Esophagus muscularis mucosa (tissue), 4 donors: ENCODE measurements at regions not wholly inside any gene's neighbourhood (a gene's known extent, or its start where the extent isn't known, plus 50 kb on each side); places are given as distances from the start of the nearest gene placed in this dataset.

Source experiments
- DNase-seq: peaks from one replicate; pipeline ENCODE4 v3.0.0-alpha.2; 2017; ENCODE audit errors: extremely low spot score
- H3K27ac ChIP-seq, 4 donors: fragments of 200-600 bp; sonication (generic); replicated peaks in 1 of 4; 1 replicate in 3 of 4; 2 replicates in 1 of 4; pipeline ENCODE4 v1.5.1; 2016 to 2019; ENCODE audit warnings: mild to moderate bottlenecking in 1 of 4
- H3K27me3 ChIP-seq, 4 donors: fragments of 200-600 bp; sonication (generic); one replicate each; pipeline versions ENCODE4 v1.5.1 to v1.6.0; 2016 to 2019
- H3K36me3 ChIP-seq, 4 donors: fragments of 200-600 bp; sonication (generic); one replicate each; pipeline ENCODE4 v1.5.1; 2016 to 2019
- H3K4me1 ChIP-seq, 4 donors: fragments of 200-600 bp; sonication (generic); one replicate each; pipeline ENCODE4 v1.5.1; 2016 to 2019
- H3K4me3 ChIP-seq, 4 donors: fragments of 200-600 bp; sonication (generic); 1 replicate in 2 of 4; 2 replicates in 2 of 4; pipeline ENCODE4 v1.5.1; 2016 to 2019; ENCODE audit warnings: mild to moderate bottlenecking in 4 of 4, moderate library complexity in 1 of 4
- H3K9me3 ChIP-seq, 4 donors: fragments of 200-600 bp; sonication (generic); 1 replicate in 3 of 4; 2 replicates in 1 of 4; pipeline ENCODE4 v1.5.1; 2016 to 2019
- EP300 ChIP-seq: sonication (generic); formaldehyde crosslinking; IDR thresholded peaks from one replicate; pipeline ENCODE4 v1.6.1; 2017; ENCODE audit warnings: antibody characterized with exemption
- POLR2A ChIP-seq: fragments of 450-650 bp; IDR thresholded peaks from one replicate; pipeline ENCODE4 v1.6.1; 2017; ENCODE audit warnings: antibody characterized with exemption, moderate library complexity, mild to moderate bottlenecking, low read depth
- POLR2AphosphoS5 ChIP-seq, 2 donors: sonication (generic); formaldehyde crosslinking; IDR thresholded peaks; one replicate each; pipeline ENCODE4 v1.6.1; 2017; ENCODE audit warnings: antibody characterized with exemption in 2 of 2
- WGBS: methylation state at CpG from one replicate; pipeline ENCODE4 v1.1.5; 2018; 5-methylcytosine and 5-hydroxymethylcytosine counted together
- intact Hi-C: fragments of 100-400 bp; cut with DNase I; formaldehyde crosslinking; loops from one replicate; pipeline ENCODE4 v1.15.1; 2023
- TF ChIP-seq, protein P1 (sequence below), 3 experiments: fragments of 200-600 bp in 2 of 3; fragments of 450-650 bp in 1 of 3; sonication (generic) in 2 of 3; IDR thresholded peaks; one replicate each; pipeline ENCODE4 v1.5.1; 2017 to 2019; ENCODE audit warnings: antibody characterized with exemption in 3 of 3, mild to moderate bottlenecking in 2 of 3, moderate library complexity in 1 of 3

DNA sequence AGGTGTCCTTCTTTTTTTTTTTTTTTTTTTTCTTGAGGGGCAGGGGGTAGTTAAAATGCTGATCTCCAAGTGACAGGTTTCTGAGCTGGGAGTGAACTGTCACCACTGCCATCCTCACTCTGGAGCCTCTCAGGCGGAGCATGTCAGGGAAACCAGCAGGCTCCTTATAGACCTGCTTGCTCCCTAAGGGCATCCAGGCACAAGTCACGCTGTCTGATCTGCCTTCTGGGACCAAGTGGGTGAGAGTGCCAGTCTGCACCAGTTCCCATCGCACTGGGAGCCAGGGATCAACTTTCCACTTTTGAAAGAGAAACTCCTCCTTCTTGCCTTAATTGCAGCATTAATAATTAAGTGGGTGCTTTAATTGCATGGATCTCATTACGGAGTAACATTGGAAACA, 537.9 kb upstream of the CADM1 start:
- no peak overlapping the region for H3K27ac ChIP-seq
- no peak overlapping the region for H3K4me3 ChIP-seq
- no peaks in the 10 kb centered on the region for H3K9me3 ChIP-seq
- no peaks in the 10 kb centered on the region for H3K36me3 ChIP-seq
- 100% methylated on average over 3 of the region's 4 CpGs for WGBS
- TF ChIP-seq POLR2A (no peak), EP300 (no peak), POLR2AphosphoS5 (IDR thresholded peaks at IDR 0.05) (no peak)
- TF ChIP-seq, protein P1, sequence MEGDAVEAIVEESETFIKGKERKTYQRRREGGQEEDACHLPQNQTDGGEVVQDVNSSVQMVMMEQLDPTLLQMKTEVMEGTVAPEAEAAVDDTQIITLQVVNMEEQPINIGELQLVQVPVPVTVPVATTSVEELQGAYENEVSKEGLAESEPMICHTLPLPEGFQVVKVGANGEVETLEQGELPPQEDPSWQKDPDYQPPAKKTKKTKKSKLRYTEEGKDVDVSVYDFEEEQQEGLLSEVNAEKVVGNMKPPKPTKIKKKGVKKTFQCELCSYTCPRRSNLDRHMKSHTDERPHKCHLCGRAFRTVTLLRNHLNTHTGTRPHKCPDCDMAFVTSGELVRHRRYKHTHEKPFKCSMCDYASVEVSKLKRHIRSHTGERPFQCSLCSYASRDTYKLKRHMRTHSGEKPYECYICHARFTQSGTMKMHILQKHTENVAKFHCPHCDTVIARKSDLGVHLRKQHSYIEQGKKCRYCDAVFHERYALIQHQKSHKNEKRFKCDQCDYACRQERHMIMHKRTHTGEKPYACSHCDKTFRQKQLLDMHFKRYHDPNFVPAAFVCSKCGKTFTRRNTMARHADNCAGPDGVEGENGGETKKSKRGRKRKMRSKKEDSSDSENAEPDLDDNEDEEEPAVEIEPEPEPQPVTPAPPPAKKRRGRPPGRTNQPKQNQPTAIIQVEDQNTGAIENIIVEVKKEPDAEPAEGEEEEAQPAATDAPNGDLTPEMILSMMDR (IDR thresholded peaks at IDR 0.05): no peak
- intact Hi-C loops: no loop called here
- no peak for DNase-seq
- no peaks in the 10 kb centered on the region for H3K4me1 ChIP-seq
- peaks cover 0 to 4% (median 0%) of the 10 kb centered on the region in 4 donors for H3K27me3 ChIP-seq

DNA sequence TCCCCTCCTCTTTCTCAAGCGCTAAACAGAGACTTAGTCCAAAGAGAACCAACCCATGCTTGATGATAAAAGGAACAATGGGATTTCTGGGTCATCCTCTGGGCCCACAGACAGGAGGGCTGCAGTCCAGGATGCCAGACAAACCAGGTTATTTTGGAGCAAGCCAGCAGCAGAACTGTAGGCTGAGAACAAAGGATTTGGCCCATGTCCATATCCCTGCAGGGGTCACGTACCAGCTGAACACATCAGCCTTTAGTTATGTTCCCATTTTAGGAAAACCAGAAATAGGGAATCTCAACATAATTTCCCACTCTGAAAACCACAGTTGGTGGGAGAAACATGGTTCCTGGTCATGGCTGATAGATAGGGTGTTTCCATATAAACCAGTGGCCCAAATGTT, 533.6 kb upstream of the CADM1 start:
- H3K4me1 ChIP-seq: no peaks in the 10 kb centered on the region
- no peak overlapping the region for H3K27ac ChIP-seq
- WGBS: 66% methylated on average over 2 of the region's 2 CpGs
- no peak overlapping the region for H3K4me3 ChIP-seq
- DNase-seq: no peak
- intact Hi-C loops: no loop called here
- no peaks in the 10 kb centered on the region for H3K36me3 ChIP-seq
- no peaks in the 10 kb centered on the region for H3K9me3 ChIP-seq
- TF ChIP-seq EP300 (no peak), POLR2A (no peak), POLR2AphosphoS5 (IDR thresholded peaks at IDR 0.05) (no peak)
- TF ChIP-seq, protein P1 (IDR thresholded peaks at IDR 0.05): no peak
- no peaks in the 10 kb centered on the region for H3K27me3 ChIP-seq

DNA sequence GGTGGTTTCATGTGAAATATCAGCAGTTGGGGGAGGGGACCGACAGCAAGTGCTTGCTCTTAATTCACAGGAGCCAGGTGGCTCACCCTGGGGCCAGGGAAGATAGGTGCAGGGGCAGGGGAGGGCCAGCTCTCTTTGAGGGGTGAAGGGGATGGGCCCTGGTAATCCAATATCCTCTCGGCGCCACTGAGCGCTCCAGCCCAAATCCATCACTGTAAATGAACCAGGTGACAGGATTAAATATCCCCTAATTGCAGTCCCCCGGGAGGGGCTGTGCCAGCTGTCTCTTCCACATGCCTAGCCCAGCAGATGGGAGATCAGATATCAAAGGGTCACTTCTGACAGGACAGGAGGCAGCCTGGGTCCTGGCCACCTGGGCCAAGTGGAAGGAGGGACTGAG, 531.8 kb upstream of the CADM1 start:
- H3K36me3 ChIP-seq: no peaks in the 10 kb centered on the region
- no peak overlapping the region for H3K4me3 ChIP-seq
- 73% methylated on average over 4 of the region's 5 CpGs for WGBS
- no peaks in the 10 kb centered on the region for H3K4me1 ChIP-seq
- no peaks in the 10 kb centered on the region for H3K9me3 ChIP-seq
- H3K27me3 ChIP-seq: no peaks in the 10 kb centered on the region
- H3K27ac ChIP-seq: no peak overlapping the region
- DNase-seq: peak; percentile 77
- intact Hi-C loops: no loop called here
- TF ChIP-seq POLR2A: no peak
- TF ChIP-seq EP300: no peak
- no peak for TF ChIP-seq POLR2AphosphoS5 (IDR thresholded peaks at IDR 0.05)
- TF ChIP-seq, protein P1 (IDR thresholded peaks at IDR 0.05): no peak

DNA sequence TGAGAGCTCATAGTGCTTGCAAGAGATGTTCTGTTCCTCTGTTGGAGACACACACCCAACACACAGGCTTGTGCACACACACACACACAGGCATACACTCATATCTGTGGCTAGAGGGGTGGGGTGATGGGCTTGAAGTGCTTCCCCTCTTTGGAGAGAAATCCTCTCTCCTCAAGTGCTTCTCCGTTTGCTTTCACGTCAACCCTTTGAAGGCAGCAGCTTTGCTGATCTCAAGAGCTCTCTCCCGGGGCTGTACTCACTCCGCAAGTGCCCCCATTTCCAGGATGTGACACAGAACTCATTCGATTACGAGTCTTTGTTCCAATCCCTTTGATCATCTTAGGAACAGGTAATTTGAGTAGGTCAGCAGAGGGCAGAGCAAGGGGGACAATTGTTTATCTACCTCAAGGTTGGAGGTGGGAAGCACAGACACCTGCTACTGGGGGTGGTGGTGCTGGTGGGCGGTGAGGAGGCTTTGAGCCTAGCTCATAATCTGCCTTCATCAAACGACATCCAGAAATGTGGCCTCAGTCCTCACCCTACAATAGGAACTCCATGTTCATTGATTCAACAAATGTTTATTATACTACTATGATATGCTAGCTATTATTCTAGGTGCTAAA, 529.8 kb upstream of the CADM1 start:
- Histone ChIP-seq H3K4me3 (no peak overlapping the region), H3K36me3 (no peaks in the 10 kb centered on the region), H3K4me1 (no peaks in the 10 kb centered on the region), H3K9me3 (no peaks in the 10 kb centered on the region), H3K27me3 (no peaks in the 10 kb centered on the region), H3K27ac (no peak overlapping the region)
- WGBS: 53% methylated on average over 8 of the region's 8 CpGs
- intact Hi-C loops: no loop called here
- DNase-seq: no peak
- TF ChIP-seq, protein P1 (IDR thresholded peaks at IDR 0.05): no peak
- TF ChIP-seq POLR2AphosphoS5 (IDR thresholded peaks at IDR 0.05) (no peak), EP300 (no peak), POLR2A (no peak)
